HEK293T (cell line): ENCODE measurements at regions not wholly inside any gene's neighbourhood (a gene's known extent, or its start where the extent isn't known, plus 50 kb on each side); places are given as distances from the start of the nearest gene placed in this dataset.
"Not testable (repeated sequence)": the region's sequence is repeated elsewhere in the genome, so short reads cannot be mapped to it uniquely, and the experiment has no call there.

ENCODE experiments used
- CTCF ChIA-PET: fragments of 350-600 bp; formaldehyde crosslinking; extraction: SDS; loops from one replicate; lab custom pipeline; 2021; ENCODE audit warnings: antibody characterized with exemption, inconsistent platforms; lab: Yijun Ruan, JAX
- POLR2A ChIA-PET: fragments of 350-600 bp; formaldehyde crosslinking; extraction: SDS; loops from one replicate; lab custom pipeline; 2020; ENCODE audit warnings: antibody characterized with exemption, inconsistent platforms; lab: Yijun Ruan, JAX
- DNase-seq: peaks from one replicate; pipeline ENCODE4 v3.0.0; 2012; ENCODE audit warnings: mixed read lengths; ENCODE audit errors: extremely low spot score
- ARNT ChIP-seq: fragments of 450-650 bp; IDR thresholded peaks from 2 replicates; pipeline ENCODE4 v1.6.1; 2017; ENCODE audit warnings: mild to moderate bottlenecking
- BHLHE40 ChIP-seq: fragments of 450-650 bp; IDR thresholded peaks from 2 replicates; pipeline ENCODE4 v1.6.1; 2016; ENCODE audit warnings: mild to moderate bottlenecking, moderate library complexity, borderline replicate concordance
- CTBP1 ChIP-seq: fragments of 450-650 bp; IDR thresholded peaks from 2 replicates; pipeline ENCODE4 v1.6.1; 2016; ENCODE audit warnings: borderline replicate concordance
- ELF4 ChIP-seq: fragments of 450-650 bp; IDR thresholded peaks from 2 replicates; pipeline ENCODE4 v1.6.1; 2017; ENCODE audit warnings: antibody characterized with exemption
- FOXA1 ChIP-seq: fragments of 450-650 bp; IDR thresholded peaks from 2 replicates; pipeline ENCODE4 v1.6.1; 2016; ENCODE audit warnings: mild to moderate bottlenecking
- FOXK2 ChIP-seq: fragments of 450-650 bp; IDR thresholded peaks from 2 replicates; pipeline ENCODE4 v1.6.1; 2016; ENCODE audit warnings: mild to moderate bottlenecking
- FOXM1 ChIP-seq: fragments of 450-650 bp; IDR thresholded peaks from 2 replicates; pipeline ENCODE4 v1.6.1; 2017; ENCODE audit warnings: mild to moderate bottlenecking, borderline replicate concordance
- HDGF ChIP-seq: fragments of 450-650 bp; IDR thresholded peaks from 2 replicates; pipeline ENCODE4 v1.6.1; 2017; ENCODE audit warnings: antibody characterized with exemption, borderline replicate concordance
- L3MBTL2 ChIP-seq: fragments of 450-650 bp; conservative IDR thresholded peaks from 2 replicates; pipeline ENCODE4 v1.6.1; 2016; ENCODE audit warnings: mild to moderate bottlenecking
- LEF1 ChIP-seq: fragments of 450-650 bp; IDR thresholded peaks from 2 replicates; pipeline ENCODE4 v1.6.1; 2017; ENCODE audit warnings: mild to moderate bottlenecking, borderline replicate concordance
- NFRKB ChIP-seq: fragments of 450-650 bp; IDR thresholded peaks from 2 replicates; pipeline ENCODE4 v1.6.1; 2016; ENCODE audit warnings: mild to moderate bottlenecking, moderate library complexity
- PKNOX1 ChIP-seq: fragments of 450-650 bp; IDR thresholded peaks from 2 replicates; pipeline ENCODE4 v1.6.1; 2016
- SP1 ChIP-seq: fragments of 450-650 bp; IDR thresholded peaks from 2 replicates; pipeline ENCODE4 v1.6.1; 2017
- SUZ12 ChIP-seq: fragments of 450-650 bp; IDR thresholded peaks from 2 replicates; pipeline ENCODE4 v1.6.1; 2016; ENCODE audit warnings: mild to moderate bottlenecking
- TARDBP ChIP-seq: fragments of 450-650 bp; IDR thresholded peaks from 2 replicates; pipeline ENCODE4 v1.6.1; 2016
- ZNF384 ChIP-seq: fragments of 450-650 bp; IDR thresholded peaks from 2 replicates; pipeline ENCODE4 v1.6.1; 2016

DNA sequence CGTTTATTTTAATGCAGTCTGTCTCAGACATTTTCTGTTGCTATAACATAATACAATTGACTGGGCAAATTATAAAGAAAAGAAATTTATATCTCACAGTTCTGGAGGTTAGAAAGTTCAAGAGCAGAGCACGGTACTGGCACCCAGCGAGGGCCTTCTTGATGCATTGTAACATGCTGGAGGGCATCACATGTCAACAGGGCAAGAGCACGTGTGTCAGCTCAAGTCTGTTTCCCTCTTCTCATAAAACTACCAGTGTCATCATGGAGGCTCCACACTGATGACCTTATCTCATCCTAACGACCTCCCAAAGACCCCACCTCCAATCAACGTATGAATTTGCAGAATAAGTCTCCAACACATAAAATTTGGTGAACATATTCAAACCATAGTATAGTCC lies 90.6 kb upstream of the GRIK1 start:
- no peak for TF ChIP-seq CTBP1
- TF ChIP-seq SP1: no peak
- TF ChIP-seq TARDBP: no peak
- no peak for TF ChIP-seq LEF1
- TF ChIP-seq PKNOX1: no peak
- no peak for TF ChIP-seq ARNT
- TF ChIP-seq FOXM1: no peak
- TF ChIP-seq NFRKB: no peak
- TF ChIP-seq FOXA1: no peak
- no peak for TF ChIP-seq HDGF
- TF ChIP-seq FOXK2: no peak
- POLR2A ChIA-PET: no interaction called here
- no peak for DNase-seq
- CTCF ChIA-PET: no interaction called here

DNA sequence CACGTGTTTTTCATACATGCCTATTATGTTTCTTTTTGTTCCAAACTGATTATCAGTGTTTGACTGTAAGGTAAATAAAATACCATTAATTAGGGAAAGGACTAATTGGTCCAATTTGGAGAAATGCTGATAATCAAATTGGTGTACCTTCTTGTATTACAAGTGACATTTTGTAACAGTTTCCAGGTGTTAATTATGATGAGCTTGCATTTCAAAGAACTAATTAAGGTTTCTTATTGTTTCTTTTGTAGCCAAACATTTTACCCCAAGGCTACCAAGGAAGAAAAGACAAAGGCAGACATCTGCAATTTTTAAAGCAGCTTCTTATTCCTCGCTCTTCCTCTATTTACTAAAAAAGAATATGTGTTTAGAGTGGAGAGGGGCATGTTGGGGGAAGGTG lies 88.7 kb upstream of the GRIK1 start:
- CTCF ChIA-PET: no interaction called here

DNA sequence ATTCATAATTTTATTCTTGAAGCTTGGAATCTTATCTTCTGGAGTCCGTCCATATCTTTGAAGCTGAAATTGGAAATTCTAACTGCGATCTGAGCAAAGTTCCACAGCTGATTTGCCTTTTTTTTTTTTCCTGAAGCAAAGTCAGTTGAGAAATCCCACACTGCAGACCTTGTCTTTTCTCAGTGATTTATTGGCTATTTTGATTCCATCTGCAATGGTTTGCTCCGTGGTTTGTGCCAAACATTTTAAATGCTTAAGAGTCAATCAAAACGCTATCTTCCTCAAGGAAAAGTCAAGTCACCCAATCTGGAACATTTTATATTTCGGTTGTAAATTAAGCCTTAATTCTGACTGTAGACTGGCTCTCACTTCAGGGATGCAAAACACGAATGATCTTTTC lies 88.2 kb upstream of the GRIK1 start:
- ChIA-PET CTCF (no interaction called here), POLR2A (no interaction called here)
- TF ChIP-seq ARNT (no peak), SUZ12 (no peak), SP1 (no peak), FOXK2 (no peak), ZNF384 (no peak), FOXM1 (no peak), ELF4 (no peak), NFRKB (no peak), L3MBTL2 (no peak), TARDBP (no peak), CTBP1 (no peak), HDGF (no peak), FOXA1 (no peak), BHLHE40 (no peak), PKNOX1 (no peak)
- no peak for DNase-seq

More for the DNA sequence above, 88.7 kb upstream of the GRIK1 start:
- DNase-seq: no peak
- POLR2A ChIA-PET: no interaction called here
- TF ChIP-seq FOXK2 (no peak), PKNOX1 (no peak), CTBP1 (no peak), BHLHE40 (no peak), NFRKB (no peak), ELF4 (no peak)

DNA sequence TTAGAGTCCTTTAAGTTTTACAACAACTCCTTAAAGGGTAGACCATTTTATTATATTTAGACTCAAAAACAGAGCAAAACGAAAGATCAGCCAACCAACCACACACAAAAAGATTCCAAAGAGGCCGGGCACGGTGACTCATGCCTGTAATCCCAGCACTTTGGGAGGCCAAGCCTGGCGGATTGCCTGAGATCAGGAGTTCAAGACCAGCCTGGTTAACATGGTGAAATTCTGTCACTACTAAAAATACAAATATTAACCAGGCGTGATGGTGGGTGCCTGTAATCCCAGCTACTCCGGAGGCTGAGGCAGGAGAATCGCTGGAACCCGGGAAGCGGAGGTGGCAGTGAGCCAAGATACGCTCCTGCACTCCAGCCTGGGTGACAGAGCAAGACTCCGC lies 83.3 kb upstream of the GRIK1 start:
- POLR2A ChIA-PET, CTCF ChIA-PET, DNase-seq: not testable (repeated sequence)

DNA sequence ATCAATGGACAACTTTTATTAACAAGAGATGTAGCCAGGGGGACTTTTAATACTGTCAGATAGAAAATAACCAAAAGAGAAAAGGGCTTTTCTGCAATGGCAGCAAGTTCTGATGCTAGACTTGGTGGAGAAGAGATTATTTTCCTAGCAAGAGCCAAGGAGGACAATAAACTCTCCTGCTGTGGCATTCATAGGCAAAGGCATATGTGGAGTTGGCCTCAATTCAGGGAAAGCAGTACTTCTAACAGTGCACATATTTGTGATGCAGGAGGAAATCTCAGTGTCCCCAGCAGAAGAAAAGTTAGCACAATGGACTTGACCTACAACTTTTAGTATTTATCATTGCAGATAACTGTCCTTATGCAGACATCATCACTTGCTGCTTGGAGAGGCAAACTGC lies 75.1 kb upstream of the GRIK1 start:
- CTCF ChIA-PET: no interaction called here
- POLR2A ChIA-PET: no interaction called here
- TF ChIP-seq ELF4: no peak
- no peak for TF ChIP-seq SUZ12
- TF ChIP-seq CTBP1: no peak
- TF ChIP-seq ZNF384: no peak
- no peak for TF ChIP-seq SP1
- no peak for TF ChIP-seq FOXM1
- no peak for TF ChIP-seq BHLHE40
- no peak for TF ChIP-seq LEF1
- TF ChIP-seq L3MBTL2: no peak
- no peak for TF ChIP-seq NFRKB
- no peak for TF ChIP-seq ARNT
- no peak for DNase-seq

DNA sequence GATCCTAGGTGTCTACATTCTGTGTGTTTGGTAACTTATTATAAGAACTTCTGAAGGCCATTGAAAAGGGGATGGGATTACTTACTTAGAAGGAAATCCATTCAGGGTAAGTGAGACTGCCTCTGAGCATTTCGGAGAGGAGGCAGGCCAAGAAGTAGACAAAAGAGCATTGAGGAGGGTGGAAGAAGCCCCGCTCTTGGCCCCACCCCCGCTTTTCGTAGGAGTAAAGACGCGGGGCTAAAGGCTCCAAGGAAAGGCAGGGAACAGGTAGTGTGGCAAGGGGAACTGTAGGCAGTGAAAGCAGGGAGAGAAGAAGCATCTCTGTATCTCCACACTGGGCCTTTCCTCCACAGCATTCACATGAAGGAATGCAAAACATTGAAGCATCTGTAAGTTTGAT lies 51.8 kb upstream of the GRIK1 start:
- TF ChIP-seq FOXK2 (no peak), FOXM1 (no peak), NFRKB (no peak), HDGF (no peak), SP1 (no peak), FOXA1 (no peak), TARDBP (no peak), ELF4 (no peak), LEF1 (no peak), ZNF384 (no peak), SUZ12 (no peak)
- ChIA-PET POLR2A (no interaction called here), CTCF (no interaction called here)
- no peak for DNase-seq

DNA sequence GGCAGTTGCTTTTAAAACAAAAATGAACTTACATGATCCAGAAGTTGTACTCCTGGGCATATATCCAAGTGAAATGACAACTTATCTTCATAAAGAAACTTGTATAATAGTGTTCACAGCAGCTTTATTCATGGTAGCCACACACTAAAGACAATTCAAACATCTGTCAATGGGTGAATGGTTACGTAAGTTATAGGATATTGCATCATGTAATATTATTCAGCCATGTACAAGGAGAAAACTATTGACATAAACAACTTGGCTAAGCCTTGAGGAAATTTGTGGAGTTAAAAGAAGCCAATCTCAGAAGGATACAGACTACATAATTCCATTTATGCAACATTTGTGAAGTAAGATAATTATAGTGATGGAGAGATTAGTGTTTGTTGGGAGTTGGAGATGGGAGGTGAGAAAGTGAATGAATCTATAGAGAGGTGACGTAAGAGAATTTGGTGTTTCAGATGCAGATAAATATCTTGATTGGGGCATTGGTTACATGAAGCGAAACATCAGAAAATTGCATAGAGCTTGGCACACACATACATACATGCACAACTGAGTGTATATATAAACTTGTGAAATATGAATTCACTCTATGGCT lies 49.9 kb upstream of the GRIK1 start:
- no peak for DNase-seq
- TF ChIP-seq TARDBP: no peak
- TF ChIP-seq NFRKB: no peak
- TF ChIP-seq FOXK2: no peak
- TF ChIP-seq ARNT: no peak
- TF ChIP-seq PKNOX1: no peak
- TF ChIP-seq FOXM1: no peak
- TF ChIP-seq ZNF384: no peak
- no peak for TF ChIP-seq L3MBTL2
- TF ChIP-seq SP1: no peak
- no peak for TF ChIP-seq LEF1
- TF ChIP-seq SUZ12: no peak
- ChIA-PET POLR2A (no interaction called here), CTCF (no interaction called here)
